ENCODE measurements at regions not wholly inside any gene's neighbourhood (a gene's known extent, or its start where the extent isn't known, plus 50 kb on each side); places are given as distances from the start of the nearest gene placed in this dataset.

DNA sequence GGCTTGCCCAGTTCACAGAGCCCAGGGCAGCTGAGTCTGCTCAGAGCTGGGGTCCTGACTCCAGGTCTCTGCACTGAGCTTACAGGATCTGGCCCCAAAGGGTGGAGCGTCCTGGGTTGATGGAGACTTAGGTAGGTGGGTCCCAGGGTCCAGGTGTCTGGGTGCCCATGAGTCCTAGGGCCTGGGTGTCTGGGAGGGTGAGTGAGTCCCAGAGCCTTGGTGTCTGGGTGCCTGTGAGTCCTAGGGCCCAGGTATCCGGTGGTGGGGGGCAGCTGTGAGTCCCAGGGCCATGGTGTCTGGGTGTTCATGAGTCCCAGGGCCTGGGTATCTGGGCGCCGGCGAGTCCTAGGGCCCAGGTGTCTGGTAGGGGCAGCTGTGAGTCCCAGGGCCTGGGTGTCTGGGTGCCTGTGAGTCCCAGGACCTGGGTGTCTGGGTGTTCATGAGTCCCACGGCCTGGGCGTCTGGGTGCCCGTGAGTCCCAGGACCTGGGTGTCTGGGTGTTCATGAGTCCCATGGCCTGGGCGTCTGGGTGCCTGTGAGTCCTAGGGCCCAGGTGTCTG, 1505.6 kb downstream of the BRD1 start:
- Histone ChIP-seq H3K9me2 (replicated peaks; ENCODE audit: control insufficient read depth, low read length) (no peaks in the 10 kb centered on the region), H3K27ac (ENCODE audit: low read depth, low read length) (no peak overlapping the region), H3K36me3 (ENCODE audit: control insufficient read depth, low read length) (no peaks in the 10 kb centered on the region), H3K27me3 (ENCODE audit: control insufficient read depth, low read length) (no peaks in the 10 kb centered on the region), H3K4me3 (ENCODE audit: low read length) (no peak overlapping the region), H3K4me1 (ENCODE audit: control insufficient read depth, low read length) (no peaks in the 10 kb centered on the region), H3F3A (ENCODE audit: control insufficient read depth, insufficient read depth) (no peaks in the 10 kb centered on the region), H3K9me3 (ENCODE audit: control insufficient read depth, insufficient read depth, low read length) (no peaks in the 10 kb centered on the region), H3K79me2 (ENCODE audit: control insufficient read depth, low read length) (no peaks in the 10 kb centered on the region), H3K4me2 (ENCODE audit: low read length) (no peak overlapping the region), H4K20me1 (ENCODE audit: control insufficient read depth, insufficient read depth, low read depth, low read length) (no peaks in the 10 kb centered on the region)
- TF ChIP-seq EZH2phosphoT487 (IDR thresholded peaks at IDR 0.05; ENCODE audit: borderline replicate concordance, low read length), result no peak
- TF ChIP-seq, protein P1, sequence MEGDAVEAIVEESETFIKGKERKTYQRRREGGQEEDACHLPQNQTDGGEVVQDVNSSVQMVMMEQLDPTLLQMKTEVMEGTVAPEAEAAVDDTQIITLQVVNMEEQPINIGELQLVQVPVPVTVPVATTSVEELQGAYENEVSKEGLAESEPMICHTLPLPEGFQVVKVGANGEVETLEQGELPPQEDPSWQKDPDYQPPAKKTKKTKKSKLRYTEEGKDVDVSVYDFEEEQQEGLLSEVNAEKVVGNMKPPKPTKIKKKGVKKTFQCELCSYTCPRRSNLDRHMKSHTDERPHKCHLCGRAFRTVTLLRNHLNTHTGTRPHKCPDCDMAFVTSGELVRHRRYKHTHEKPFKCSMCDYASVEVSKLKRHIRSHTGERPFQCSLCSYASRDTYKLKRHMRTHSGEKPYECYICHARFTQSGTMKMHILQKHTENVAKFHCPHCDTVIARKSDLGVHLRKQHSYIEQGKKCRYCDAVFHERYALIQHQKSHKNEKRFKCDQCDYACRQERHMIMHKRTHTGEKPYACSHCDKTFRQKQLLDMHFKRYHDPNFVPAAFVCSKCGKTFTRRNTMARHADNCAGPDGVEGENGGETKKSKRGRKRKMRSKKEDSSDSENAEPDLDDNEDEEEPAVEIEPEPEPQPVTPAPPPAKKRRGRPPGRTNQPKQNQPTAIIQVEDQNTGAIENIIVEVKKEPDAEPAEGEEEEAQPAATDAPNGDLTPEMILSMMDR (IDR thresholded peaks at IDR 0.05; ENCODE audit: low read depth, low read length, poor library complexity, severe bottlenecking), result no peak

DNA sequence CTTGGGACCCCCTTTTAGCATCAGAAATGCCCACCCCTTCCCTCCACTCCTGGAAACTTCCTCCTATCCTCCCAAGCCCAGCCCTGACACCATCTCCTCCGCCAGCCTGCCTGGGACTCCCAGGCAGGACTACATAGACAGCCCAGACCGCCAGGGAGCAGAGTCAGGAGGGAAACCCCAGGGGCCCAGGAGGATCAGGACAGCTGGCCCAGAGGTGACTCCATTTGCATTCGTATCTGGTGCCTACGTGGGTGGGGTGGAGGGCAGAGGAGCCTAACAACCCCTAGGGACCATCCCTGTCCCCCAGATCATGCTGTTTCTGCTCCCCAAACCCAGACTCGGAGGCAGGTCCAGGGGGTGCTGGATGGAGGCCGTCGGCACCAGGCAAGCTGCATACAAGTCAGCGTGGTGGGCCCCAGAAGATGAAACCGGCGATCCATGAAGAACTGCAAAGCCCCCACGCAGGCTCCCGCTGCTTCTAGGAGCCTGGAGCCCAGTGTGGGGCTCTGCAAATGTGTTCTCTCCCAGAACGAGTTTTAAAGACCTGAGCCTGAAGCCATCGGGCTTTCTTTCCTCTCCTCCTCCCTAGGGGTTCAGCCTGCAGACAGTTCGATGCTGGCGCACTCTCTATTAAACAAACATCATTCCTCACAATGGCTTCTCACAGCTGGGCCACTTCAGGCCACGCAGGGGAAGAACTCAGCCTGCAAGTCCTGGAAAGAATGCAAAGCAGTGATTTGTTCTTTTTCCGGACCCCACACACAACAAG, 1506.8 kb downstream of the BRD1 start:
- H3K4me2 ChIP-seq (ENCODE audit: low read length), result no peak overlapping the region
- H3K4me3 ChIP-seq (ENCODE audit: low read length), result no peak overlapping the region
- no peaks in the 10 kb centered on the region for H3K79me2 ChIP-seq (ENCODE audit: control insufficient read depth, low read length)
- H3K27me3 ChIP-seq (ENCODE audit: control insufficient read depth, low read length), result no peaks in the 10 kb centered on the region
- no peaks in the 10 kb centered on the region for H3K36me3 ChIP-seq (ENCODE audit: control insufficient read depth, low read length)
- H3K27ac ChIP-seq (ENCODE audit: low read depth, low read length), result no peak overlapping the region
- no peaks in the 10 kb centered on the region for H4K20me1 ChIP-seq (ENCODE audit: control insufficient read depth, insufficient read depth, low read depth, low read length)
- H3K4me1 ChIP-seq (ENCODE audit: control insufficient read depth, low read length), result no peaks in the 10 kb centered on the region
- no peak for TF ChIP-seq EZH2phosphoT487 (IDR thresholded peaks at IDR 0.05; ENCODE audit: borderline replicate concordance, low read length)
- TF ChIP-seq, protein P1 (IDR thresholded peaks at IDR 0.05; ENCODE audit: low read depth, low read length, poor library complexity, severe bottlenecking), result no peak
- H3K9me3 ChIP-seq (ENCODE audit: control insufficient read depth, insufficient read depth, low read length), result no peaks in the 10 kb centered on the region
- no peaks in the 10 kb centered on the region for H3K9me2 ChIP-seq (replicated peaks; ENCODE audit: control insufficient read depth, low read length)
- no peaks in the 10 kb centered on the region for H3F3A ChIP-seq (ENCODE audit: control insufficient read depth, insufficient read depth)

DNA sequence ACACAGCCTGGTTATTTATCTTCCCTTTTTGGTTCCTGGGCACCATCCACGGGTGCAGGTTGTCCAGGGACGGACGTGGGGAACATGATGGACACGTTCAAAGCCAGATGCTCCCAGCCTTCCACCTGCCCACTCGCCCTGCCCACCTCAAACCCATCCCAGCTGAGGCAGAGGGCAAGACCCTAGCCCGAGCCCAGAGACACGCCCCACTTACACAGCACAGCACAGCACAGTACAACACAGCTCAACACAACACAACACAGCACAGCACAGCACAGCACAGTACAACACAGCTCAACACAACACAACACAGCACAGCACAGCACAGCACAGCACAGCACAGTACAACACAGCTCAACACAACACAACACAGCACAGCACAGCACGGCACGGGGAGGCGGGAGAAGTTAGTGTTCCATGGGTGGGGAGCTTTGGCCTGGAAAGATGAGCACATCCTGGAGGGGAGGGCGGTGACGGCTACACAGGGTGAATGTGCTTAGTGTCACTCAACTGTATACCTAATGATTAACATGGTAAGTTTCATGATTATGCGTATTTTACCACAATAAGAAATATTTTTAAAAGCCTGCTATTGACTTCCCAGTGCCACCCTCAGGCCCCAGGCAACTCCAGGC, 1507.5 kb downstream of the BRD1 start:
- Histone ChIP-seq H3K27ac (ENCODE audit: low read depth, low read length) (no peak overlapping the region), H3K9me3 (ENCODE audit: control insufficient read depth, insufficient read depth, low read length) (no peaks in the 10 kb centered on the region), H3K27me3 (ENCODE audit: control insufficient read depth, low read length) (no peaks in the 10 kb centered on the region), H3K79me2 (ENCODE audit: control insufficient read depth, low read length) (no peaks in the 10 kb centered on the region), H3K4me2 (ENCODE audit: low read length) (no peak overlapping the region), H3K36me3 (ENCODE audit: control insufficient read depth, low read length) (no peaks in the 10 kb centered on the region), H4K20me1 (ENCODE audit: control insufficient read depth, insufficient read depth, low read depth, low read length) (no peaks in the 10 kb centered on the region), H3K4me3 (ENCODE audit: low read length) (no peak overlapping the region), H3F3A (ENCODE audit: control insufficient read depth, insufficient read depth) (no peaks in the 10 kb centered on the region), H3K9me2 (replicated peaks; ENCODE audit: control insufficient read depth, low read length) (no peaks in the 10 kb centered on the region), H3K4me1 (ENCODE audit: control insufficient read depth, low read length) (no peaks in the 10 kb centered on the region)
- TF ChIP-seq, protein P1 (IDR thresholded peaks at IDR 0.05; ENCODE audit: low read depth, low read length, poor library complexity, severe bottlenecking), result no peak
- no peak for TF ChIP-seq EZH2phosphoT487 (IDR thresholded peaks at IDR 0.05; ENCODE audit: borderline replicate concordance, low read length)
